ENCODE measurements at regions not wholly inside any gene's neighbourhood (a gene's known extent, or its start where the extent isn't known, plus 50 kb on each side); places are given as distances from the start of the nearest gene placed in this dataset.
A peak's percentile ranks its signal among the peaks of the same experiment; 100 is the strongest.

GRCh38 chr16:14002416-14002990, 68.6 kb upstream of the MRTFB start:
- DNase-seq (no peak), ATAC-seq (replicated peaks) (no peak)
- Mint-ChIP-seq H3K27me3 (no peaks in the 10 kb centered on the region), H3K36me3 (peaks cover 2 to 4% of the 10 kb centered on the region in 2 donors), H3K4me1 (peaks cover 43 to 80% of the 10 kb centered on the region in 2 donors), H3K27ac (peak overlapping the region; percentile 81), H3K4me3 (peak overlapping the region; percentile 62 to 78), H3K9me3 (peaks cover 3 to 5% of the 10 kb centered on the region in 2 donors)

GRCh38 chr16:14003074-14003570, 68.0 kb upstream of the MRTFB start:
- H3K4me3 Mint-ChIP-seq: peak overlapping the region; percentile 62 to 78
- ATAC-seq (replicated peaks): peak; percentile 42 to 53
- peaks cover under 1 to 1% of the 10 kb centered on the region in 2 donors for H3K9me3 Mint-ChIP-seq
- H3K36me3 Mint-ChIP-seq: peaks cover under 1 to 4% of the 10 kb centered on the region in 2 donors
- H3K27me3 Mint-ChIP-seq: no peaks in the 10 kb centered on the region
- H3K27ac Mint-ChIP-seq: peak overlapping the region; percentile 63
- DNase-seq: peak; percentile 21
- H3K4me1 Mint-ChIP-seq: peaks cover 41 to 79% of the 10 kb centered on the region in 2 donors

- peak overlapping the region; percentile 3 for H3K27ac Mint-ChIP-seq
- H3K27me3 Mint-ChIP-seq: peaks cover 0 to 2% of the 10 kb centered on the region in 2 donors
- H3K4me3 Mint-ChIP-seq: no peak overlapping the region
- H3K36me3 Mint-ChIP-seq: no peaks in the 10 kb centered on the region
- DNase-seq (no peak), ATAC-seq (replicated peaks) (no peak)
- peaks cover 38 to 68% of the 10 kb centered on the region in 2 donors for H3K4me1 Mint-ChIP-seq
- no peaks in the 10 kb centered on the region for H3K9me3 Mint-ChIP-seq
Observed at GRCh38 chr16:14004031-14004728, 66.9 kb upstream of the MRTFB start.

- ATAC-seq (replicated peaks) (no peak), DNase-seq (no peak)
- H3K4me3 Mint-ChIP-seq: no peak overlapping the region
- H3K27me3 Mint-ChIP-seq: peaks cover 6 to 8% of the 10 kb centered on the region in 2 donors
- no peaks in the 10 kb centered on the region for H3K9me3 Mint-ChIP-seq
- H3K4me1 Mint-ChIP-seq: peaks cover 32 to 62% of the 10 kb centered on the region in 2 donors
- H3K27ac Mint-ChIP-seq: no peak overlapping the region
- no peaks in the 10 kb centered on the region for H3K36me3 Mint-ChIP-seq
Observed at GRCh38 chr16:14004729-14005315, 66.3 kb upstream of the MRTFB start.

- Mint-ChIP-seq H3K27ac (no peak overlapping the region), H3K36me3 (no peaks in the 10 kb centered on the region), H3K4me3 (no peak overlapping the region), H3K9me3 (no peaks in the 10 kb centered on the region), H3K4me1 (peaks cover 29 to 57% of the 10 kb centered on the region in 2 donors), H3K27me3 (peaks cover 8 to 13% of the 10 kb centered on the region in 2 donors)
- DNase-seq: no peak
- no peak for ATAC-seq (replicated peaks)
Observed at GRCh38 chr16:14005335-14005734, 65.8 kb upstream of the MRTFB start.

- H3K27ac Mint-ChIP-seq: no peak overlapping the region
- ATAC-seq (replicated peaks): peak; percentile 59 to 63
- no peak for DNase-seq
Observed at GRCh38 chr16:14007450-14007849, 63.7 kb upstream of the MRTFB start.

GRCh38 chr16:14011001-14011400, 60.1 kb upstream of the MRTFB start:
- peaks cover 9 to 12% of the 10 kb centered on the region in 2 donors for H3K4me1 Mint-ChIP-seq
- H3K9me3 Mint-ChIP-seq: no peaks in the 10 kb centered on the region
- DNase-seq (no peak), ATAC-seq (replicated peaks) (no peak)
- H3K27me3 Mint-ChIP-seq: peaks cover 33 to 48% of the 10 kb centered on the region in 2 donors
- no peak overlapping the region for H3K27ac Mint-ChIP-seq
- no peak overlapping the region for H3K4me3 Mint-ChIP-seq
- no peaks in the 10 kb centered on the region for H3K36me3 Mint-ChIP-seq

More at GRCh38 chr16:14007450-14007849, 63.7 kb upstream of the MRTFB start:
- Mint-ChIP-seq H3K27me3 (peaks cover 13 to 29% of the 10 kb centered on the region in 2 donors), H3K4me3 (no peak overlapping the region), H3K9me3 (no peaks in the 10 kb centered on the region), H3K36me3 (no peaks in the 10 kb centered on the region), H3K4me1 (peaks cover 26 to 39% of the 10 kb centered on the region in 2 donors)

- Mint-ChIP-seq H3K4me1 (peaks cover 9 to 12% of the 10 kb centered on the region in 2 donors), H3K4me3 (no peak overlapping the region), H3K9me3 (no peaks in the 10 kb centered on the region), H3K36me3 (no peaks in the 10 kb centered on the region), H3K27ac (no peak overlapping the region), H3K27me3 (peaks cover 34 to 51% of the 10 kb centered on the region in 2 donors)
- ATAC-seq (replicated peaks) (no peak), DNase-seq (no peak)
Observed at GRCh38 chr16:14011846-14012245, 59.3 kb upstream of the MRTFB start.

GRCh38 chr16:14013145-14013570, 58.0 kb upstream of the MRTFB start:
- H3K27me3 Mint-ChIP-seq: peaks cover 34 to 51% of the 10 kb centered on the region in 2 donors
- ATAC-seq (replicated peaks) (no peak), DNase-seq (no peak)
- no peaks in the 10 kb centered on the region for H3K4me1 Mint-ChIP-seq
- no peak overlapping the region for H3K27ac Mint-ChIP-seq
- no peak overlapping the region for H3K4me3 Mint-ChIP-seq
- H3K36me3 Mint-ChIP-seq: no peaks in the 10 kb centered on the region
- no peaks in the 10 kb centered on the region for H3K9me3 Mint-ChIP-seq

GRCh38 chr16:14013571-14014283, 57.4 kb upstream of the MRTFB start:
- DNase-seq: no peak
- ATAC-seq (replicated peaks): no peak
- H3K27me3 Mint-ChIP-seq: peaks cover 34 to 51% of the 10 kb centered on the region in 2 donors
- H3K27ac Mint-ChIP-seq: no peak overlapping the region
- H3K36me3 Mint-ChIP-seq: no peaks in the 10 kb centered on the region
- no peaks in the 10 kb centered on the region for H3K9me3 Mint-ChIP-seq
- H3K4me3 Mint-ChIP-seq: no peak overlapping the region
- H3K4me1 Mint-ChIP-seq: no peaks in the 10 kb centered on the region

- H3K27me3 Mint-ChIP-seq: peaks cover 34 to 48% of the 10 kb centered on the region in 2 donors
Observed at GRCh38 chr16:14014284-14014625, 56.9 kb upstream of the MRTFB start.

GRCh38 chr16:14015033-14015432, 56.1 kb upstream of the MRTFB start:
- Mint-ChIP-seq H3K27ac (no peak overlapping the region), H3K4me3 (no peak overlapping the region), H3K36me3 (no peaks in the 10 kb centered on the region), H3K9me3 (no peaks in the 10 kb centered on the region), H3K27me3 (peaks cover 27 to 40% of the 10 kb centered on the region in 2 donors), H3K4me1 (no peaks in the 10 kb centered on the region)
- DNase-seq (no peak), ATAC-seq (replicated peaks) (no peak)

More at GRCh38 chr16:14014284-14014625, 56.9 kb upstream of the MRTFB start:
- Mint-ChIP-seq H3K4me3 (no peak overlapping the region), H3K27ac (no peak overlapping the region), H3K36me3 (no peaks in the 10 kb centered on the region), H3K9me3 (no peaks in the 10 kb centered on the region), H3K4me1 (no peaks in the 10 kb centered on the region)
- DNase-seq: no peak
- no peak for ATAC-seq (replicated peaks)

- no peaks in the 10 kb centered on the region for H3K36me3 Mint-ChIP-seq
- no peaks in the 10 kb centered on the region for H3K9me3 Mint-ChIP-seq
- H3K4me3 Mint-ChIP-seq: no peak overlapping the region
- H3K27ac Mint-ChIP-seq: no peak overlapping the region
- DNase-seq: no peak
- no peak for ATAC-seq (replicated peaks)
- peaks cover 26 to 36% of the 10 kb centered on the region in 2 donors for H3K27me3 Mint-ChIP-seq
- no peaks in the 10 kb centered on the region for H3K4me1 Mint-ChIP-seq
Observed at GRCh38 chr16:14015461-14015860, 55.7 kb upstream of the MRTFB start.

GRCh38 chr16:14015948-14016347, 55.2 kb upstream of the MRTFB start:
- DNase-seq (no peak), ATAC-seq (replicated peaks) (no peak)
- Mint-ChIP-seq H3K27me3 (peaks cover 26 to 31% of the 10 kb centered on the region in 2 donors), H3K36me3 (no peaks in the 10 kb centered on the region), H3K27ac (no peak overlapping the region), H3K4me1 (no peaks in the 10 kb centered on the region), H3K4me3 (no peak overlapping the region), H3K9me3 (no peaks in the 10 kb centered on the region)

All from stimulated activated naive B cell treated with anti-CD40 and anti-IgM and Interleukin-4, amounts not matched to agents 10 μg/mL and 1 μg/mL and 100 μg/mL, for 72 hours (primary cell).